ENCODE measurements at regions not wholly inside any gene's neighbourhood (a gene's known extent, or its start where the extent isn't known, plus 50 kb on each side); places are given as distances from the start of the nearest gene placed in this dataset.

- TF ChIP-seq CTCF (IDR thresholded peaks at IDR 0.05; ENCODE audit: low read length) (no peak), EZH2phosphoT487 (IDR thresholded peaks at IDR 0.05; ENCODE audit: low read length) (no peak), EZH2 (optimal IDR thresholded peaks at IDR 0.05; ENCODE audit: low read depth, low read length) (no peak)
Observed at GRCh38 chr2:53356291-53356905, 411.2 kb upstream of the CHAC2 start.
